IPS DF 19.7 (cell line): ENCODE measurements at regions not wholly inside any gene's neighbourhood (a gene's known extent, or its start where the extent isn't known, plus 50 kb on each side); places are given as distances from the start of the nearest gene placed in this dataset.

ENCODE experiments used
- DNase-seq: peaks from one replicate; pipeline ENCODE4 v3.0.0-alpha.2; 2013; ENCODE audit warnings: low read depth, low spot score

DNA sequence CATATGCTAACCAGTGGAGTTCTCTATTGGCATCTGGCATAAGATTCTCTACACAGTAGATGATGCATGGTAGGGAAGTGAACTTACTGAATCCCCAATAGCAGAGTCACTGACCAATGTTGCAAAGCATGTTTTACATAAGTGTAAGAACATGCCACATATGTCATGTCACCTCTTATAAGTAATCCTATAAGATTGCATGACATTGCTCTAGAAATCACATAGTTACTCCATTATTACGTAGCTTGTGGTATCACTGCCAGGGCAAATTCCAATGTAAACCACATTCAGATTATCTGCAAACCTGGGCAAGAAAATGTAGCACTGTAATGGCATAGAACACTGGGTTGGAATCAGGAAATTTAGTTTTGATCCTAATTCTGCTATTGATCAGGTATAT lies 198.2 kb upstream of the UMPS start:
- no peak for DNase-seq

DNA sequence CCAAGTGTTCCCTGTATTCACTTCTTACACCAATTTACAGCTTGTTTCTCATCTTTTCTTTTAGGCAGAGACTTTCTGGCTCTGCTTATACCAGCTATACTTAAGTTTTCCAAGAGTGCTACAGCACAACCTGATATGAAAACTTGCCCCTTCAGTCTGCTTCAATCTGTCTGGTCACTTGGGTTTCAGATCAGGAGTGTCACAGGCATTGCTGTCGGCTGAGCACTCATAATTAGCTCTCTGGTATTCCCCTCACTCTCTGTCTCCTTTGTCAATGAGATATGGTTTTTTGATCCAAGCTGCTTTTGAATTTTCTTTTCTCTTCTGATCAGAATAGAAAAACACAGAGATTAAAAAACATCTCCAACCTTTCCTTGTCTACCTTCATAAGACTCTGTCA lies 194.9 kb upstream of the UMPS start:
- DNase-seq: no peak

DNA sequence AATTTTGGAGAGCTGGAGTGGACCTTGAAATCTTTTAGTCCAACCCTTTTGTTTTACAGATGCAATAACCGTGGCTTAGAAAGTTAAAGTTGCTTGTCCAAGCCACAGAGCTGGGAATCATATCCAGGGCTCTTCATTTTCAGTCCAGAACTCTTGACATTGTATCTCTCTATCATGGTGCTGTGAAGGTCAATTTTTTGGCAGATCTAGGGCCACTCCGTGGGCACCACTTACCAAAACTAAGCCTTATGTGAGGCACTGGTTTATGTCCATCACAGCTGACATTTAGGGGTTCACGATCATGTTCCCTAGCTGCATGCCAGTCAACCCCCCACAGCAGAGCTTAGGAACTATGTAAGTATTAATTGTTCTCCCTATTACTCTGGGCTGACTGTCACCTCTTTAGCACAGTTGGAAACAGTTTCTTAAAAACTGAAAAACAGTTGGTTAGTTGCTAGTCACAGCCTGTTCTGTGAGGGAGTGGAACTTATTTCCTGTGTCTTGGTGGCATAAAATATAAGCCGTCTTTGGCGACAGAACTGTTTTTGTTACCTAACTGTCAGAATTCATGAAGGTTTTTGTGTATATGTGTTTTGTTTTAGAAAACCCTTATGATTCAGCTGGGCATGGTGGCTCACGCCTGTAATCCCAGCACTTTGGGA lies 189.6 kb upstream of the UMPS start:
- no peak for DNase-seq

DNA sequence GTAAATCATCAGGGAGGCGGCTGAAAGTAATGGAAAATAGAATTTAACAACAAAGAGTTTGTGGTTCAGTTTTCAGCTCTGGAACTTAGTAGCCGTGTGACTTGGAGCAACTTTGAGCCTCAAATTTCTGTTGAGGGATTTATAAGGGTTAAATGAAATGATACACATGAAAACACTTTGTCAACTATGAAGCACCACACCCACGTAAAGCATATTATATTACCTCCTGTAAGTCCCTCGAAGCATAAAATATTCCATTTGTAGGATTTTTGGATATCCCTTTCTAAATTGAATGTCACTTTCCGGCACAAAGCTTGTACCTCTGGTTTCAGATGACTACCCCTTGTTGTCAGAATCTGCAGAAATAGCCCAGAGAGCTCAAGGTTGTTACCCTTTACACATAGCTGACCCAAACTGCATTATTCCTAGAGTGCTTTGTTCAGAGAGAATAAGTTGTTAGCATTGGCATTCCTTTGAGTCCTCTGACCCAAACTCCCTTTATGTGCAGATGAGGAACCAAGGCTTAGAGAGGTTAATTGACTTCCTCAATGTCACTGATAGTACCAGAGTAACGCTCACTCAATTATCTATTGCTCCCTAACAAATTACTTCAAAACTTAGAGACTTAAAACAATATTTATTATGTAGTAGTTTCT lies 187.9 kb upstream of the UMPS start:
- DNase-seq: no peak

DNA sequence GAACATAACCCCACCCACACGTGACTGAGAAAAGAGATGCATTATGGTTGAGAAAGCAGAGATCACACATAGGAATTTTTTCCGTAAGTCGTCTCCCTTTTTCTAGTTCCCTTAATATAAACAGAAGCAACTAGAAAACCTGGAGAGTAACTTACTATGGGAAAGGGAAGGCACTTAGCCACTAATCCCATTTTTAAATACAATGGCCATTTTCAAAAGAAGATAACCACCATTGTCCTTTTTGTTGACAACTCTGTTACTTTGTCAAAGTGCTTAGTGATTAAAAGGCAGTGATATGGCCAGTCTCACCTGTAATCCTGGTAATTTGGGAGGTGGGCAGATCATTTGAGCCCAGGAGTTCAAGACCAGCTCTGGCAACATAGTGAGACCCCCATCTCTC lies 184.4 kb upstream of the UMPS start:
- no peak for DNase-seq

DNA sequence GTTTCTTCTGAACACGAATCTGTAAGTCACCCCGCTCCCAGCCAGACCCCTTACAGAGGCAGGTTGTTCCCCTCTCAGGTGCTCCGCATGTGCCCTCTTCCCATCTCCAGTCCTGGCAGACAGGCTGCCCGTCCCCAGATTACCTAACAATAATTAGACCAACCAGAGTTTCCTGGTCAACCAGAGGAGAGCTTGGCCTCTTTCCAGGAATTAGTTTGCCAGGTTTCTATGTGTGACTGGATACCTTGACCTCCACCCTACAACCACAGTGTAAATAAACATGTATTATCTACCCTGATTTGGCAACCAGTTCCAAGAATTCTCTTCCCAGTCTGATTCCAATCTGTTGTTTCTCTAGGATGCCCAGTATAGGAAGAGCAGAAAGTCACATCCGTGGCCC lies 178.0 kb upstream of the UMPS start:
- no peak for DNase-seq

DNA sequence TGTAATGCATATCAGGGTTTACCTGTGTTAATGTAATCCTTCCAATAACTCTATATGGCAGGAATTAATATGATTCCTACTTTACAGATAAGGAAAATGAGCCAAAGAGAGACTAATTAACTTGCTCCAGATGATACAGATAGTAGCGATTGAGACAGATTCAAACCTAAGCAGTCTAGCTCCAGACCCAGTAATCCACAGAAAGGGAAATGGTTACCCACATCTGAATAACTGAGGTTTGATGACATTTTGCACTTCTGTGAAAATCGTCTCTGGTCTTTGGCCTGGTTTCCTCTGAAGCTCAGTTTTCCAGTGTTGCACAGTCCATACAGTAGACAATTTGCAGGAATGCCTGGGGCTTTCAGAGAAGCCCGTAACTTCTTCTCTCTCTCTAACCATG lies 177.1 kb upstream of the UMPS start:
- no peak for DNase-seq

DNA sequence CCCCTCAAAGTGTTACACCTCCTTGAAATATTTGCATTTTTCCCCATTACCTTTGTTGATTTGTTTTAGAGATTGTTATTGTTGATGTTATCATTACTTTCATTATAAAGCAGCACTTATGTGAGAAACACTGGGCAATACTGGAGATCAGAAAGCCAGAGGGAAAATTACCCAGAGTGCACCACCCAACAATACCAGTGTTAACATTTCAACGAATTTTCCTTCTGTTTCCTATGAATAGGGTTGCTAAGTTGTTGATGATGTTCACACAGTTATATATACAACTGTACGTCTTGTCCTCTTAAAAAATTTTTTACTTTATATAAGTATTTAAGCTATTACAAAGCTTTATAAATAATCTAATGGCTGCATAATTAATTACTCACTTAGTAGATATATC lies 173.6 kb upstream of the UMPS start:
- no peak for DNase-seq

DNA sequence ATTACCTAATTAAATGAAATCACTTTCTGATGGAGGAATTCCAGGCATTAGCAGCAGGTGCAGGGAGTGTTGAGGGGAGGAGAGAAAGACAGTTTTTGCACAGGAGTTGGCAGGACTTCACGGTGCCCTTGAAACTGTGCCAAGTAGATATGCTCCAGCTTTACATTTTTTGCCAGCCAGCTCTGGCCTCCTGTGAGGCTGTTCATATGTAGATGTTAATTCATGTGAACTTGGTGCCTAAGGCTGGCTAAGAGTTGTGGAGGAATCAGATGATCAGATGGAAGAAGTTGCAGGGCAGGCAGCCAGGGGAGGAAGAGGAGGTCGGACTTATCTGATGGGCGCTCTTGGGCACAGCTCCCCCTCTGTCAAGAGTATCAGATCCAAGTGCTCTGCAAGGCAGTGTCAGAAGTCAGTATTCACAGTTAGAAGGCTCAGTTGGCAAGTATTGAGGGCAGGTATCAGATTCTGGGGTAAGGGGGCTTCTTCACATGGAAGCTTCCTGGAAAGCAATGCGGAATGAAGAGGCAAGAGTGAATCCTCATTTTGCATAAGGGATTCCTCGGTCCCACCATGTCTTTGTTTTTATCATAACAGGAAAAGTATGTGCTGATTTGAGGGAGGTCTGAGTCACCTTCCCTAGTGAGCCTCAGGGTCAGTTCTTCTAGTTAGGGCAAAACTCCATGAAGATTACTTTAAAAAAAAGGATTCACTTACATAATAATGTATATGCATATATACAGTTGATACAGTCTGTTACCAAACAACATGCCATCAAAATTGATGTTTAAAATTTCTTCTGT lies 172.6 kb upstream of the UMPS start:
- DNase-seq: no peak

DNA sequence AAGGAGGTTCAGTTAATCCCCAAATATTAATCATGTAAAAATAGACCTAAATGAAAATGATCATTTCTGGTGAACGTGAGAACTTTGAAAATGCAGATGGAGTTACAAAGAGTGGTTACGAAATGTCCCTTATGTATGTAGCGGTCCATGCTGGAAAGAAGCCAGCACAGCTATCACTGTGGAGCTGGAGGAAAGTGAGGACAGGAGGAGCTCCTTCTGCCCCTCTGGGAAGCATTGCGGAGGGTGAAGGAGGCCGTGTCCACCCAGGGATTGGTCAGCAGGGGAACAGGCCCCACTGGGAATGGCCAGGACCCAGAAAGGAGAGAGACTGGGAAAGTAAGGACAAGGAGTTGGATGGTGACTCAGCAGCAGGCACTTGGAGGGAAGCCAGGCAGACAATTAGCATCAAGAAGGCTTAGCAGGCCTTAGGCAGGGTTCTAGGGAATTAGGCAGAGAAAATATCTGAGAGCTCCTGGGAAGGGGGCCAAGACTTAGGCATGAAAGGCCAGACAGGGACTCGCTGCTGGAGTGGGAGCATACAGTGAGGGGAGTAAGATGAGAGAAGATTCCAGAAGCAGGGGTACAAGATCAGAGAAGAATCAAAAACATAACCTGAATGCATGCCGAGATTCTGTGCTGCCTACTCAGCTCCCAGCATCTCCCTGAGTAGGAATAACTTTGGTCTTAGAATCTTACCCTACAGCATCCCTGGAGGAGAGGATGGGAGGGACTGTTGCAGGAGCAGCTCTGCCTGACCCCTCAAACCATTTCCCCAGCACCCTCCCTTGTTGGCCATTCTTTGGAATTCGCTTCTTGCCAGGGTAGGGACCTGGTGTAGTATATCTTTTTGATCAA lies 171.0 kb upstream of the UMPS start:
- no peak for DNase-seq

DNA sequence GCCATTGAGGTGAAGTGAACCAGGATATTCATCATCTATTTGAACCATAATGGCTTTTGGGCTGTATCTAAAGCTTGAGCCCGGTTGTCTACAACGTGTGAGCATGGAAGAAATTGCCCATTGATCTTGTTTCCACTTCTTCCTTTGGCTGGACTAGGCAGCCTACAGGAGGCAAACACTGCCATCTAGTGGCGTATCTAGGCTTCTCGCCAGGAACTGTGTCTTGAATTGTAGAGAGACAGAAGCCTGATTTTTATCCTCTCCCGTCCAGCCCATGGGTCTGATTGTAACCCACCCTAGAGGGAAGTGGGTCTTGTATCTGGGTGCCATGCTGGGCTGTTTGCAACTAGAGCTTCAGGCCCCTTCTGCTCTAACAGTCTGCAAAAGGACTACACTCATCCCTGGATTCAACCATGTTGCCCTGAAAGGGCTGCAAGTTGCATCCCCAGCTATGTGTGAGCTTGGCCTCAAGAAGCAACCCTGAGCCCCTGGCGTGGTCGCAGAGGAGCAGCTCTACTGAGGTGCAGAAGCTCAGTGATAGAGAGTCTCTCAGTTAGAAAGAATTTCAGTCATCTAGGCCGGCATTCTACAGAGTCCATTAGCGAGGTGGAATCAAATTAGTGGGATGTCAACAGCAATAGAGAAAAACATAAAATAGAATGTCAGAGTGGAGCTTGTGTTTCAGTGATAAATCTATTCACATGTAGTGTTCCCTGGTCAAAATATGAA lies 170.2 kb upstream of the UMPS start:
- no peak for DNase-seq

DNA sequence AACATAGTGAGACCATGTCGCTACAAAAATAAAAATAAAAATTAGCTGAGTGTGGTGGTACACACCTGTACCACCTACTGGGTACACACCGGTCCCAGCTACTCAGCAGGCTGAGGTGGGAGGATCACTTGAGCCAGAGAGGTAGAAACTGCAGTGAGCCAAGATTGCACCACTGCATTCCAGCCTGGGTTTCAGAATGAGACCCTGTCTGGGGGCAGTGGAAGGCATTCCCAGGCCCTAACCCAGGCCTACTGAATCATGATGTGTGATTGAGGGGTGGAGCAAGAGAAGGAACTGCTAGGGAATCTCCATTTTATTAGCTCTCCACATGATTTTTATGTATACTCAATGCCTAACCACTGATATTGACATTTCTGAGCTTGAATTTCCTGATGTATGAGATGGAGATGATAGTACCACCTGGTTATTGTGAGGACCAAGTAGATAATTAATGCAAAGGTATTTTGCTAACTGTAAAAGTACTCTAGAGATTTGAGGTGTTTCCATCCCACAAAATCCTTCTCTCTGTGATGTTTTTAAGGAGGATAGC lies 169.5 kb upstream of the UMPS start:
- DNase-seq: no peak

DNA sequence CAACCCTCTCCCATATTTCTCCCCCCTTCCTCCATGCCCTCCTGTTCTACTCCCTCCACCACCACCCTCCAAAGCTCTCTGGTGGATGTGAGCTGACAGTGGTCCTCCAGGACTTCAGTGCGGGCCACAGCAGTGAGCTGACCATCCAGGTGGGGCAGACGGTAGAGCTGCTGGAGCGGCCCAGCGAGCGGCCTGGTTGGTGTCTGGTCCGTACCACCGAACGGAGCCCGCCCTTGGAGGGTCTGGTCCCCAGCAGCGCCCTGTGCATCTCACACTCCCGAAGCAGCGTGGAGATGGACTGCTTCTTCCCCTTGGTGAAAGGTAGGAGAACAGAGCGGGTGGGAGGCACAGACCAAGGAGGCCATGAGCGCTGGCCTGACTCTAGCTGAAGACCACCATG lies 167.5 kb upstream of the UMPS start:
- no peak for DNase-seq

DNA sequence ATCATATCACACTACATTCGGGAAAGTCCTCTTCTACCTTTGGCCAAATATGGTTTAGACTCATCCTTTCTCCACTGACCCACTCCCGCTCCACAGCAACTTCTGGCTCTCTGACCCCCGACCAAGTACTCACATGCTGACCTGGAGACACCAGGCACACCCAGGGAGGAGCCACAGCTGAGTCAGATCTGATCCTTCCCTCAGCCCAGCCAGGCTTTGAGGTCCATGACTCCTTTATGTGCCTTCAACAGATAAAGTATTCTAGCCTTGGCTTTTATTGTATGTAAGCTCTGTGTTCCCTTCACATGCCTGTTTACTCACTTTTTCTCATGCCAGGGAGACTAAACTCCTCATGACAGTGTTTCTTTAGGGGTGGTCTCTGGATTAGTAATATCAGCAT lies 166.9 kb upstream of the UMPS start:
- DNase-seq: no peak

DNA sequence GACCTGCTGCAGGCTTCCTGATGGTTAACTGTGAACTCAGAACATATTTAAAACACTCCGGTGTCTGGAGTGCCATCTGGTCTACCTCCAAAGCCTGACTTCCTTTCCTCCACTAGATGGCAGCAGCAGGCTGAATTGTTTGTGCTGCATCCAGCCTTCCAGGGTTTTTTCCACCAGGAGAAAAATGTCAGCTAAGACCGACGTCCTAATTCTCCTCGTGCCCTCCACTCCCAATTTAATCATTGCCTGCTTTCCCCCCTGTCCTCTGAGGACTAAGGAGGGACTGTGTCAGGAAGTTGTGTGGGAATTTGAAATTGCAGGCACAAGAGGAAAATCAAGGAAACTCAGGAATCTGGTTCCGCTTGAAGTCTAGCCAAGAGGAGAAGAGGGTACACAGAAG lies 165.2 kb upstream of the UMPS start:
- no peak for DNase-seq

DNA sequence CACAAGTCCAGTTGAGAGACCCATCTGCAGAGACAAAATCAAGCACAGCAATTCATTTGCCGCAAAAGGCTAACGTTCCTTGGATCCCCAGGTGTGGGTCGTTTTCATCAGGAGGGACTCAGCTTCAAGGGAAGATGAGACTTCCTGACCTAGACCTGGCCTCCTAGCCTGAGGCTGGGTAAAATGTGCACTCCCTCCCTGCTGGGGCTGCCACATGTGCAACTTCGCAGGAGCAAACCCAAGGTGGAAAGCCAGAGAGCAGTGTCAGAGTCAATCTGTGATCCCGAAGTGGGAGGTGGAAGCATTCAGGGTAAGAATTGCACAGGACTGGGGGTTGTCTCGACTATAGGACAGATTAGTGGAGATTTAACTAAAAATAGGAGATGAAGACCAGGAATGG lies 164.7 kb upstream of the UMPS start:
- DNase-seq: no peak

DNA sequence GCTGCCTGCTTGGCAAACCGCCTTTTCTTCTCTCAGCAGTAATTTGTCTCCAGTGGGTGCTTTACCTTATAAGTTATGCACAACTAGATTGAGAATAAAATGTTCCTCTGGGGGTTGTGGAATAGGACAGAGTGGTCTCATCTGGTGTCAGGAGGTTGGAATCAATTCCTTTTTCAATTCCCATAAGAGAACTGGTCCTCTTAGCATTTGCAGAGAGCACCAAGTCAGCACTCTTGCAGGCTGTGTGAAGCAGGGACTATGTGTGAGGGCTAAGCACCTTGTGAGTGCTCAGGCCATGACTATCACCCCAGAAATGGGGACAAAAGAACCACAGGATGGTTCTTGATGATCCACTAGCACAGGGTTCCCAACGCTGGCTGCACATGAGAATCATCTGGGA lies 163.6 kb upstream of the UMPS start:
- DNase-seq: no peak

DNA sequence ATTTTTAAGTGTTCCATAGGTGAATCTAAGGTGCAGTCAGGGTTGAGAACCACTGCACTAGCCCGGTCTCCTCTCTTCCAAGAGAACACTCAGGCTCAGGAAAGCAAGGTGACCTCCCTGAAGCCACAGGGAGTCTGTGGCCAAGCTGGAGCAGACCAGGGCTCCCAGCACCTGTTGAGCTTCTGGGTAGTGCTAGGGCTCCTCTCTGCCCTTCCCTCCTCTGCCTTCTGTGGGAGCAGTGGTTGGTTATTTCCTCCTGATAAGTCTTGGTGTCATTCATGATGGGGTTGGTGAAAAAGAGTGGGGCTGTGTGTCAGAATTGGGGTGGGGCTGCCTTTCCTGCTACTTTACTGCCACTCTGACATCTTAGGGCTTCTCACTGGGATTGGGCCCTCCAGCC lies 163.1 kb upstream of the UMPS start:
- DNase-seq: no peak

DNA sequence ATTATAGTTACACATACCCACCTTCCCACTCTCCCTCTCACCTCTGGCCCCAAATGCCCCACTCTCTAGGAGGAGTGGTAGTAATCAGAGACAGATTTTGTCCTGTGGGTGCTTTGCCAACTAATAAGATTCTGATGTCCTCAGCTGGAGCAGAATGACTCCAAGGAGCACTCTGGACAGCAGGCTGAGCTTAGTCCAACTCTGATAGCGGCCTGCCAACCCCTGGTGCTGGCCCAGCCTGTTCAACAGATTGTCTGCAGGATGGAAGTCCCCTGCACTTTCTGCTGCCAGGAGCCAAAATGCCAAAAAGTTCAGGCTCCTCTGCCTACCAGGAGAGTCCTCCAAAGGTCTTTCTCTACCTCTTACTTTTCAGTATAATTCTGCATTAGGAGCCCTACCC lies 160.5 kb upstream of the UMPS start:
- DNase-seq: no peak

DNA sequence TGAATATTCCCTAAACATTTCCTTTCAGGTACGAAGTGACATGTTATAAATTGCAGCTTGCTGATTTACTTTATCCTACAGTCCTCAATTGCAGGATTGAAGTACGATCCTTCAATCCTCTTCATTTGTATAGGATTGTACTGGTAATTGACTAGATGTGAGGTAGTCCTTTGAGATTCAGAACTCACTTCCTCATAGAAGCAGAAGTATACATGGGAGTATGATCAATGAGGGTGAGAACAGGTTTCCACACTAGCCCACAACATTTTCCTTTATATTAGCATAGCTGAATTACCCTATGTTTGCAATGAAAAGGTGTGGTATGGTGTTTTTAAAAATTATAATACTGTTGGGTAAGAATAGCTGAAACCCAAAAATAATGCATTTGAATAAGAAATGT lies 160.0 kb upstream of the UMPS start:
- no peak for DNase-seq

DNA sequence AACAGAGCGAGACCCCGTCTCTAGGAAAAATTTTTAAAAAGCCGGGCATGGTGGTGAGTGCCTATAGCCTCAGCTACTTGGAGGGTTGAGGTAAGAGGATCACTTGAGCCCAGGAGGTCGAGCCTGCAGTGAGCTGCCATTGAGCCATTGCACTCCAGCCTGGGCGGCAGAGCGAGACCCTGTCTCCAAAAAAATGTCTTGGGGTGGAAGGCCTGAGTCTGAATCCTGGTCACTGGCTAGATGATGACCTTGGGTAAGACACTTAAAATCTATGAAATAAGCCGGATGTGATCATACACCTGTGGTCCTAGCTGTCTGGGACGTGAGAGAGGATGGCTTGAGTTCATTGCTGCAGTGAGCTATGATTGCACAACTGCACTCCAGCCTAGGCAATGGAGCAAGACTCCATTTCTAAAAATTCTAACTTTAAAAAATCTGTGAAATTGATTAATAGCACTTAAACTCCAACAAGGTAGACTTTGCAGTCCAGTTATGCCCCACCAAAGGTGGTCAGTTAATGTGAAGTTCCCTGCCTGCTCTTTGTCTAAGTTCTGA lies 157.3 kb upstream of the UMPS start:
- DNase-seq: no peak
